Left renal cortex interstitium (tissue), 4 donors: ENCODE measurements at regions not wholly inside any gene's neighbourhood (a gene's known extent, or its start where the extent isn't known, plus 50 kb on each side); places are given as distances from the start of the nearest gene placed in this dataset.
"Not testable (repeated sequence)": the region's sequence is repeated elsewhere in the genome, so short reads cannot be mapped to it uniquely, and the experiment has no call there.

Source experiments
- DNase-seq, 4 donors: peaks; one replicate each; pipeline ENCODE4 v3.0.0-alpha.2; 2013; ENCODE audit warnings: low read depth in 4 of 4, low spot score in 2 of 4, missing footprints in 1 of 4

DNA sequence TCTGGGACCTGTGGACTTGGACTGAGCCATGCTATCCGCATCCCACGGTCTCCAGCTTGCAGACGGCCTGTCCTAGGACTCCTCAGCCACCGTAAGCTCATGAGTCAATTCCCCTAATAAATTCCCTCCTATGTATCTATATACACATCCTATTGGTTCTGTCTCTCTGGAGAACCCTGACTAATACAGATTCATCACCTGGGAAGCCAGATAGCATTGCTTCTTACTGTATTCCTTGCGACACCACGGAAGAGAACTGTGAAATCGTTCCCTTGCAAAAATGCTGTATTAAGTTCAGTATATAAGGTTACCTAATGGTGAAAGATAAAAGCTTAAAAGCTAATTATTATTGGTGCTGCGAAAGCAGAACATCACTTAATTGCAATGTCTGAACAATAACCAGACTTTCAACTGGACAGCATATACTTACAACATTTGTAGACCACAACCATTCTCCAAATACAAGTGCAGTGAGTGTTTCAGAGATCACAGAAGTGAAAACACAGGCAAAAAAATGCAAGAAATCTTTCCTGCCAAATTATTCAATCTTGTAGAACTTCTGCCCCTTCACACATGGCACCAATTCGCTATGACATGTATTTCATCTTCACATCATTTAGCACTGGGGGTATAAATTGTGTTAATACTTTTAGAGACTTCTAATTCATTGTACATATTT is 352.9 kb downstream of the TXNL1 start:
- DNase-seq, result no peak

DNA sequence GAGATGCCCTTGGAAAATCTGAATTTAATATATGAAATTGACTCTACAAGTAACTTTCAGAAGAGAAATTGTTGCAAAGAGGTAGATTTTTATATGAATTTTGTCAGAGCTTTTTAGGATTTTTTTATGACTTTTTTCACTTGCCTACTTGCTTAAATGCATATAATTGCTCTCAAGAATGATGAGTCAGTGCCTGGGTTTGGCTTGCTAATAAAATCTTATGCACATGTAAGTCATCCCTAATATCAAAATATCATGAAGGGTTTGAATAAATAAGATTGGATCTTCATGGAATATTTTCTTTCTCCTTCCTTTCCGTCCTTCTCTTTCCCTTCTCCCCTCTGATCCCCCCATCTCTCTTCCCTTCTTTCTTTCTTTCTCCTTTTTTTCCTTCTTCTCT is 354.1 kb downstream of the TXNL1 start:
- DNase-seq, result no peak

GRCh38 chr18:56283316-56283715 is 355.1 kb downstream of the TXNL1 start:
- DNase-seq, result no peak

DNA sequence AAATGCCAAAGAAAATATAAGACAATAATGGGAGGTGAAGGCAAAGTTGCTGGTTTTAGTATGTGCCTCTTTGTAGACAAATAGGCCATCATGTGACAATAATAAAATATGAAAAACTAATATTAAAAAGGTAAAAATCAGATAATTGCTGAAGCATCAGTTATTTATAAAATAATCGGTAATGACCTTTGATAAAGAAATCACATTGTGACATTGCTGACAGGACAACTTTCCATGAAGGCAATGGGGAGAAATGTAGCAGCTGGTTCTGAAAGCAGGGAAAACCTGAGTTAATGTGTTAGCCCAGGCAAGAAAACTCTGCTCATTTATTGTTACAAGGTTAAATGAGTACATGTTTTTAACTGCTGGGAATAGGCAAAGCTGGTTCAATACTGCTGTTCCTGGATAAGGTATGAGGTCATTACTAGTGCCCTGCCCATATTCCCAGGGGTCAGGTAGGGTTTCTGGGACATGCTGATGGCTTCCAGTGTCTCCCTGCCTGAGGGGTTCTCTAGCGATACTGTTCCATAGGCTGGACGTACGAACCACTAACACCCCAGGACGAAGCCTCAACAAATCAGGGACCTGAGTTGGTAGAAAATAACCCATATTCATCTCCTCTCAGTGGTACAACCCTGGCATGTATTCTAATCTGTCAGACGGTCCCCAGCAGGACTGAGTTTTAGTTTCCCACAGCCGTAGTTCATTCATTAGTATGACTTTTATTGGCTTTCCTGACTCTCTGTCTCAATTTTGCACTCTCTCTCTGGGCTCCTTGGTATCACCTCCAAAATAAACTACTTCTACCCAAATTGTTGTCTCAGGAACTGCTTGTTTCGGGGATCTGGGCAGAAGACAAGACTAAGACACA is 355.9 kb downstream of the TXNL1 start:
- no peak for DNase-seq

- not testable (repeated sequence) for DNase-seq
Observed at GRCh38 chr18:56279816-56280215, 358.6 kb downstream of the TXNL1 start.

- DNase-seq, result no peak
Observed at GRCh38 chr18:56278421-56279003, 359.9 kb downstream of the TXNL1 start.

DNA sequence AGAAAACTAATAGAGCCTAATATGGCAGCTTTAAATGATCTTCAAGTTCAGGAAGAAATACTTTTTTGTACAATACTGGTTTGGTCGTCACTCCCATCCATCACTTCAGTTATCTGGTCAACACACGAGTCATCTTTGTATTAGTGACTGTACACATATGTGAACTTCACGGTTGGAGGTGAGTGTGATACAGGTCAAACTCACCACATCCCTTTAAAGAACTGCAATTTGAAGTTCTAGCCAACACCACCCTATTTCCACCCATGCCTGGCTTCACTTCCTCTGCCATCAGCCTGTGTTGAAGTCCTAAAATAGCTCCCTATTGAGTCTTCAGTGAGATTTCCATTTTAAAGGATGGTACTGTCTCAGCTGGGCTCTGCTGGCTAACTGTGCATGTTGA is 361.9 kb downstream of the TXNL1 start:
- no peak for DNase-seq

DNA sequence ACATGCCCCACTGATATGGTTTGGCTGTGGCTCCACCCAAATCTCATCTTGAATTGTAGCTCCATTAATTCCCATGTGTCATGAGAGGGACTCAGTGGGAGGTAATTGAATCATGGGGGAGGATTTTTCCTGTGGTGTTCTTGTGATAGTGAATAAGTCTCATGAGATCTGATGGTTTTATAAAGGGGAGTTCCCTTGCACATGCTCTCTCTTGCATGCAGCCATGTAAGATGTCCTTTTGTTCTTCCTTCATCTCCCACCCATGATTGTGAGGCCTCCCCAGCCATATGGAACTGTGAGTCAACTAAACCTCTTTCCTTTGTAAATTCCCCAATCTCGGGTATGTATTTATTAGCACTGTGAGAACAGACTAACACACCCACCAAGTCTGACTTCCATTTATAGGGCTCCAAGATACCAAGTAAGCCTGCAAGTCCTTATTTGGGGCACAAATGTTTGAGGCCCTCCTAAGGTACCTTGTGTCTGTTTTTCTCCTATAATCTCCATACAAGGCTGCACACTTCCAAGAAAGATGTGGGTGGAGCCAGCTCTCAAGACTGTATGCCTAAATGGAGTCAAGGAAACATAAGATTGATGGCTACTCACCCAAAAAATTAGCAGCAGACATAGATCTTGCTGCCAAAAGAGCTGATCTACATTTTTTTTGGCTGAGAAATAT is 364.7 kb downstream of the TXNL1 start:
- no peak for DNase-seq

- DNase-seq, result no peak
Observed at GRCh38 chr18:56270671-56271250, 367.6 kb downstream of the TXNL1 start.

DNA sequence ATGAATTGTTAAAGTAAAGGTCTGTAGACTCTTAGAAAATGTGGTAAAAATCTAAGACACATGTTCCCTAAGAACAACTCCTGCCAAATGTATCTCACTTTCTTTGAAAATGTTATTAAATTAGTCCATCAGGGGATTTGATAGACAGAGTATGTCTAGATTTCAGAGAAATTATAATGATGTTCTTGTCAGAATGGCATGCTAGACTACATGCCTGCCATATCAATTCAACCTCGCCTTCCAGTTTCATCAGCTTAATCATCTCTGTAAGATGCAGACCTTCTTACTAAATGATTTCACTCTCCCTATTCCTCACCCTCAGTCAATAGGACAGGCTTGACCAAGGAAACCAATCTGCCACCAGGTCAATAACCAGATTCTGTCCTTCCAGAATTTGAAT is 368.4 kb downstream of the TXNL1 start:
- no peak for DNase-seq

DNA sequence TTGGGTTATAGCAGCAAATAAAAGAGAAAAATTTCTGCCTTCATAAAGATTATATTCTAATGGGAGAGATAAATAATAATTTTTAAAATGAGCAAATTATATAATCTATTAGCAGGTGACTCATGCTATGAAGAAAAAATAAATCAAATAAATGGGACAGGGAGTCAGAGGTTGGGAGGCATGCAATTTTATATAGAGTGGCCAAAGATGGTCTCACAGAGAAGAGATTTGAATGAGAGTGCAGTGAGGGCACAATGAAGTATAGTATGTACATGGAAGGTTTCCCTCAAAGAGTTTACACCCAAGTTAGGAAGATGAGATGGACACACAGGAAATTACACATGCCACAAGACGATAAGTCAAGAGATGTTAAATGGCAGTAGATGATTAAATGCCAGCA is 369.4 kb downstream of the TXNL1 start:
- no peak for DNase-seq

DNA sequence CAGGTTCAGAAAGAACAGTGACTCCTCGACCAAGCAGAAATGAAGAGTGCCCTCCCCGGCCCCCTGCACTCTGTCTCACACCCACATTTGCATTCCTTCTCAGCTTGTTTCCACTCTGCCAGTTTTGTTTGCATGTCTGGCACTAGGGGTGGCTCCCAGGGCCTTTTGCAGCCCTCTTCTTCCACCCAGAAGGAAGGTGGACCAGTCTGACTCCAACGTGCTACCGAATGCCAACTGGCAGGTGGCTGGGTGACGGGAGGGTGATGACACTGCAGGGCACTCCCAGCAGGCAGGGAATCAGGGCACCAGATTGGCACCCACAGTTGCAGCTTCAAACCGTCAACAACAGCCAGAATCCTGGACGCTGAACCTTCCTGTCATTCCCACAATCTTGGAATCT is 371.1 kb downstream of the TXNL1 start:
- DNase-seq, result no peak

- no peak for DNase-seq
Observed at GRCh38 chr18:56258178-56258577, 380.2 kb downstream of the TXNL1 start.

- DNase-seq, result no peak
Observed at GRCh38 chr18:56257205-56257604, 381.2 kb downstream of the TXNL1 start.

DNA sequence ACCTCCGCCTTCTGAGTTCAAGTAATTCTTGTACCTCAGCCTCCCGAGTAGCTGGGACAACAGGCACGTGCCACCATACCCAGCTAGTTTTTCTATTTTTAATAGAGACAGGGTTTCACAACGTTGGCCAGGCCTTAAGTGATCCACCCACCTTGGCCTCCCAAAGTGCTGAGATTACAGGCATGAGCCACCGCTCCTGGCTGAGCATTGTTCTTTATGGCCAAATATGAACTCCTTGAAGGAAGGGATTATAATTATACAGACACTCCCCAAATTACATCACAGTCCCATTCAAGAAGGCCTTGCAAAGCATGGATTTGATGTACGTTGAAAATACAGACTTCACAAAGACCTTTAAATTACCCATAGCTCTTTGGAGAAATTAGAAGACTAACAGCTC is 381.7 kb downstream of the TXNL1 start:
- DNase-seq, result no peak

DNA sequence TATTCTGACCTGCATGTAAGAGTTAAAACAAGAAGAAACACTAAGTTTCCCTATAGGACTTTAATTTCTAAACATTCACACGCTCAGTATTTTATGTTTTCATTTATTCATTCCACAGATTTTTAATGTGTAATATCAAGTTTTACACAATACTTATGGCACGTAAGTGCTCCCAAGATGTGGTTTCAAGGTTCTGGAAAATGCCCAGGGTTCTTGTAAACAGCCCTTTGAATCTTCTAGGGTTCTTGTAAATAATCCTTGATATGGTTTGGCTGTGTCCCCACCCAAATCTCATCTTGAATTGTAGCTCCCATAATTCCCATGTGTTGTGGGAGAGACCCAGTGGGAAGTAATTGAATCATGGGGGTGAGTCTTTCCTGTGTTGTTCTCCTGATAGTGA is 383.0 kb downstream of the TXNL1 start:
- DNase-seq, result no peak

DNA sequence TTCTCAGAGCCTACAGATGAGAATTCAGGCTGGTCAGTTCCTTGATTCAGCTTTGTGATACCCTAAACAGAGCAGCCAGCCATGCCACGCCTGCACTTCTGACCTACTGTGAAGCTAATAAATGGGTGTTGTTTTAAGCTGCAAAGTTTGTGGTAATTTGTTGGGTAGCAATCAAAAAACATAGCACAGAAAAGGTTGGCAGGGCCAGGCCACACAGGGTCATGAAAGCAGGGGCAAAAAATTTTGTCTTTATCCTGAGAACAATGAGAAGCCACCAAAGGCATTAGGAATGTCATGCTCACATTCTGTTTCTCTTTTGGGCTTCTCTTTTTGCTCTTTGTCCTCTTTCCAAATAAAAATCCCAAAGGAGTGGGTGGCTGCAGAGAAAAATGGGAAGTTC is 385.9 kb downstream of the TXNL1 start:
- no peak for DNase-seq

- DNase-seq, result no peak
Observed at GRCh38 chr18:56248610-56249235, 389.7 kb downstream of the TXNL1 start.

DNA sequence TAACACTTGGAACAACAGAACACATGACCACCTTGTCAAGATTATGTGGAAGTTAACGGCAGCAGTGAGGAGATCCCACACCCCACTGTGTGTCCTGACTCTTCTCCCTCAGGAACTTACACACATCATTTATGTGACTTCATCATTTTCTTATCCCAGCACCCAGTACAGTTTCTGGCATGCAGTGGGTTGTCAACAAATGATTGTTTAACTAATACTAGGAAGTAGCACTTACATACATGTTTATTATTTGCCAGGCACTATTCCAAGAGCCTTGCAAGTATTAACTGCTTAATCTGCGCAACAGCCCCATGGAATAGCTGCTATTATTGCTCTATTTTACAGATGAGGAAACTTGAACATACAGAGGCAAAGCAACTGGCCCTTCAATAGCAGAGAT is 391.5 kb downstream of the TXNL1 start:
- no peak for DNase-seq

DNA sequence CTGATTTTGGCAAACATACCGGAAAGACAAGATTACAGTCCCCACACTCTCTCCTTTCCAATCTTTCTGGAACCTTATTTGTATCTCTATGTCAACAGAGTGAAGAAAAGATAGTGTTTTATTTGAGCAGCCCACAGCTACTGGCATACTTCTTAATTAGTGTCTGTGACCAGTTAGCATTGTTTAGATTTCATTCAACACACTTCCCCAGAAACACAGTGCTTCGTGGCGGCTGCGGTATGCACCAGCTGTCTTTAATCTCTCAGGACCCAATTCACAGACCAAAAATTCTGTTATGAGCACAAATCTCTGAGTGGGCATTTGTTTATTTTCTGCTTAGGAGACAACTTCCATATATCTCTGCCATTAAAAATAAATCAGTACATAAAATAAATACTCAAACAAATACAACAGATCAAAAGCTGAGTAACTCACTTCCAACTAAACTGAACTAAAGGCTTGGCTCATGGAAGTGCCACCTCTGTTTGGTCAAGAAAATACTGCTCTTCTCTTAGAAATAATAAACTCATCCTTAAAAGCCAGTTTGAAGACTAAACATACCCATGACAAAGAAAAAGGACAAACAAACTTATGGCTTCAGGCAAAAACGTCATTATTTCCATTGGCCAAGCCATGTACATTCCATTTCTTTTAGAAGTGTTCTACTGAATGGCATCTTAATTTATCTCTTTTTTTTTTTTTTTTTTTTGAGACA is 392.4 kb downstream of the TXNL1 start:
- DNase-seq, result no peak
